Neutrophil (primary cell): ENCODE measurements at regions not wholly inside any gene's neighbourhood (a gene's known extent, or its start where the extent isn't known, plus 50 kb on each side); places are given as distances from the start of the nearest gene placed in this dataset.

ENCODE experiments used
- H3K27ac ChIP-seq: fragments of 200-600 bp; sonication (generic); 2 replicates; pipeline ENCODE4 v1.5.1; 2016; ENCODE audit warnings: mild to moderate bottlenecking, moderate library complexity
- H3K27me3 ChIP-seq: fragments of 200-600 bp; sonication (generic); 2 replicates; pipeline ENCODE4 v1.6.0; 2016; ENCODE audit warnings: mild to moderate bottlenecking
- H3K36me3 ChIP-seq: fragments of 200-600 bp; sonication (generic); 2 replicates; pipeline ENCODE4 v1.5.1; 2017
- H3K4me1 ChIP-seq, 2 experiments: fragments of 200-600 bp in 1 of 2; sonication (generic) in 1 of 2; 1 replicate in 1 of 2; 2 replicates in 1 of 2; pipeline versions ENCODE4 v1.5.1 to v1.6.1; 2013 to 2016; ENCODE audit warnings: low read depth in 1 of 2, low read length in 1 of 2, mild to moderate bottlenecking in 1 of 2, moderate library complexity in 1 of 2; ENCODE audit not compliant: control insufficient read depth in 1 of 2, insufficient read depth in 1 of 2
- H3K4me3 ChIP-seq, 2 experiments: fragments of 200-600 bp in 1 of 2; sonication (generic) in 1 of 2; 1 replicate in 1 of 2; 2 replicates in 1 of 2; pipeline ENCODE4 v1.5.1; 2013 to 2016; ENCODE audit warnings: low read depth in 1 of 2, low read length in 1 of 2, mild to moderate bottlenecking in 1 of 2, moderate library complexity in 1 of 2
- H3K9me3 ChIP-seq: fragments of 200-600 bp; sonication (generic); 2 replicates; pipeline ENCODE4 v1.5.1; 2016
- TF ChIP-seq, protein P1 (sequence below): fragments of 200-600 bp; sonication (generic); IDR thresholded peaks from 2 replicates; pipeline ENCODE4 v1.5.1; 2016; ENCODE audit warnings: antibody characterized with exemption

DNA sequence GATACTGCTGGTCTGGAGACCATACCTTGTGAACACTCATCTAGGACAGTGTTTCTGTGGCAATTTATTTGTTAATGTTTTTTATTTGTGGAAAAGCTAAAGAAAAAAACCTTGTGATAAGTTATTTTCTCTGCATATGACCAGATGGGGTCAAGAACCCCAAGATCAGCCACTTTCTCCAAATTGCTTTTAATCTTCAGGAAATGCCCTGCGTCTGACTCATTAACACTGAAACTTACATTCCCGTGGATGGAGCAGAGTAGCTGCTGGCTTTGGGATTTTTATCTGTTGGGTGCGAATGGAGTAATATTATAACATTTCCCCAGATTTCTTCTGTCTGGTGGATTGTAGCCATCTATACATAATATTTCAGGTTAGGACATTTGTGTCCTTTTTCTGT is 444.5 kb downstream of the SH3GL2 start:
- TF ChIP-seq, protein P1, sequence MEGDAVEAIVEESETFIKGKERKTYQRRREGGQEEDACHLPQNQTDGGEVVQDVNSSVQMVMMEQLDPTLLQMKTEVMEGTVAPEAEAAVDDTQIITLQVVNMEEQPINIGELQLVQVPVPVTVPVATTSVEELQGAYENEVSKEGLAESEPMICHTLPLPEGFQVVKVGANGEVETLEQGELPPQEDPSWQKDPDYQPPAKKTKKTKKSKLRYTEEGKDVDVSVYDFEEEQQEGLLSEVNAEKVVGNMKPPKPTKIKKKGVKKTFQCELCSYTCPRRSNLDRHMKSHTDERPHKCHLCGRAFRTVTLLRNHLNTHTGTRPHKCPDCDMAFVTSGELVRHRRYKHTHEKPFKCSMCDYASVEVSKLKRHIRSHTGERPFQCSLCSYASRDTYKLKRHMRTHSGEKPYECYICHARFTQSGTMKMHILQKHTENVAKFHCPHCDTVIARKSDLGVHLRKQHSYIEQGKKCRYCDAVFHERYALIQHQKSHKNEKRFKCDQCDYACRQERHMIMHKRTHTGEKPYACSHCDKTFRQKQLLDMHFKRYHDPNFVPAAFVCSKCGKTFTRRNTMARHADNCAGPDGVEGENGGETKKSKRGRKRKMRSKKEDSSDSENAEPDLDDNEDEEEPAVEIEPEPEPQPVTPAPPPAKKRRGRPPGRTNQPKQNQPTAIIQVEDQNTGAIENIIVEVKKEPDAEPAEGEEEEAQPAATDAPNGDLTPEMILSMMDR: no peak
- Histone ChIP-seq H3K9me3 (no peaks in the 10 kb centered on the region), H3K4me1 (no peaks in the 10 kb centered on the region), H3K36me3 (no peaks in the 10 kb centered on the region), H3K27ac (no peak overlapping the region), H3K27me3 (no peaks in the 10 kb centered on the region), H3K4me3 (no peak overlapping the region)

DNA sequence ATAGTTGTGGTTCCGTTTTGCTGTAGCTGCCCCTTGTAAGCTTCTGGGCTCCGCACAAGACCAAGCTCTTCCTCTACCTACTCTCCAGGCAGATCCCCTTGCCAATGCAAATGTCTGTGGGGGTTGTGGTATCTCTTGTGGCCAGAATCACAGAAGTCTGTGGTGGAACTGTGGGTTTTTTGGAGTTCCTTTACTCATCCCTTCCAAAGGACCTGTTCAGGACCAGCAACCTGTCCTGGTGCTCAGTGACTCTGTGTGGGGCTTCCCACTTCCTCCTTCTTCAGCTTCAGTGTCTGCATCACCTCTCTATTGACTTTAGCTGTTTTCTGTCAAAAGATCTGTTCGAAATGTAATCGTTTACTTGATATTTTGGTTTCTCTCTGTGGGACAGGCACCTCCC is 441.3 kb upstream of the ADAMTSL1 start:
- TF ChIP-seq, protein P1: no peak
- no peaks in the 10 kb centered on the region for H3K4me1 ChIP-seq
- no peaks in the 10 kb centered on the region for H3K9me3 ChIP-seq
- no peaks in the 10 kb centered on the region for H3K36me3 ChIP-seq
- no peaks in the 10 kb centered on the region for H3K27me3 ChIP-seq
- no peak overlapping the region for H3K27ac ChIP-seq
- H3K4me3 ChIP-seq: no peak overlapping the region

DNA sequence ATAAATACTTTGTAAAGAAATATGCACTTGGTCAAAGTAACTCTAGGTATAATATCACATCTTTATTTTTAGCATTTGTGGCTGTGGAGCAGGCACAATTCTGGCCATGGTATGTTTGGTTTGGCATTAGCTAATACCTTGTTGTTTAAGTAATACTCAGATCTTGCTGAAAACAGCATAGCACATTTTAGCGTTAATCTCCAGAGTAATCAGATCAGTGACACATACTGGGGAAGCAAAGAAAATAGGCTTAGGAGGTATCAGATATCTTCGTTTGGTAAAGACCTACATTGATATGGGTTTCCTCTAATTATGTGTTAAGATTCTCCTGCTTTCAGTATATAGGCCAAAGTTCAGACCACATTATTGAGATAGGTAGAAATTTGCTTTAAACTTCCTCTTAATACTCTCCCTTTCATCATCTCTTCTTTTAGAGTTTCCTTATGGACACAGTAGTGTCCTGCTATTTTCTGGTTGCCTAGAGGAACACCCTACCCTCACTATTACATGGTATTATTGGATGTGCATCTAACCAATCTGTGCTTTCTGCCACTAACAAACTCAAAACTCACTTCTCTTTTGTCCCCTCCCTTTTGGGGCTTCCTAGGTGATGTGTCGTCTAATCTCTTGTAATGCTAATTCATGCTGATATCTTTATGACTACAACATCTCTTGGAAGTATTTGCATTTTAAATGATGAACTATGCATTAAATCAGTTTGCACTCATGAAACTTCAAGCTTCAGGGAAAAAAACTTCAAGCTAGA is 437.3 kb upstream of the ADAMTSL1 start:
- no peak overlapping the region for H3K27ac ChIP-seq
- H3K9me3 ChIP-seq: no peaks in the 10 kb centered on the region
- no peak overlapping the region for H3K4me3 ChIP-seq
- no peaks in the 10 kb centered on the region for H3K27me3 ChIP-seq
- H3K4me1 ChIP-seq: no peaks in the 10 kb centered on the region
- H3K36me3 ChIP-seq: no peaks in the 10 kb centered on the region
- TF ChIP-seq, protein P1: no peak

DNA sequence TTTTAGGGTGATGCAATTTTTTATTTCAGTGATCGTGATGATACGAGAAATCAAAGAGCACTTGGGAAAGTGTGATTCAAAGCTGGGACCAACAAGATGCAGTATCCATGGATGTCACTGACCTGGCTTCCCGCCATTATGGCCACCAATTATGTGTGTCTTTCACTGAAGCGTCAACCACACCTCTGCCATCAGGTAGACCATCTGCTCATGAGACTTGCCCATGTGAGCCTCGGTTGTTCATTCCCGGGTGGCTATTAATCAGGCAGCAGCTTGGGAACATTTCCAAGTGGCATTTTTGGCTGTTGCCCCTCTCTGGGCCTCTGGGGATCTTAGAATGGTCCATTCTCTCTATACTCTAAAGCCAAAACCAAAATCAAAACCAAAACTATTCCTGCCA is 436.0 kb upstream of the ADAMTSL1 start:
- no peaks in the 10 kb centered on the region for H3K9me3 ChIP-seq
- H3K4me1 ChIP-seq: no peaks in the 10 kb centered on the region
- TF ChIP-seq, protein P1: no peak
- no peaks in the 10 kb centered on the region for H3K36me3 ChIP-seq
- no peaks in the 10 kb centered on the region for H3K27me3 ChIP-seq
- H3K27ac ChIP-seq: no peak overlapping the region
- no peak overlapping the region for H3K4me3 ChIP-seq

DNA sequence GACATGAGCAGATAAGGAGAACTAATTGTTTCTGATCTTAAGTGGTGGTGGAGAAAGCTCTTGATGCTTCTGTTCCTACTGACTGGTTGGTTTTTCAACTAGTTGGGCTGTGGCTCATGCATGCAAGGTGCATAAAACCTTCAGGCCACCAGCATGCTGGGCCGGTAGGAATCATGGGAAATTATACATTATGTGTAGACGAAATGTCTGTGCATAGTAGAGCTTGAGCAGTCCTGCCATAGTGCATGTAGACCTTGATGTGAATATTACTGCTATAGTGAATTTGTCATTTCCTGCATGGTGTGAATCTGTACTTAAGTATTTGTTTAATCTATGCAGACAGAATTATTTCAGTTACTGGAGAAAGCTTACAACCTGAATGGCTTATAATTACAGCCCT is 433.6 kb upstream of the ADAMTSL1 start:
- no peak overlapping the region for H3K4me3 ChIP-seq
- H3K36me3 ChIP-seq: no peaks in the 10 kb centered on the region
- TF ChIP-seq, protein P1: no peak
- H3K27me3 ChIP-seq: no peaks in the 10 kb centered on the region
- no peaks in the 10 kb centered on the region for H3K9me3 ChIP-seq
- no peaks in the 10 kb centered on the region for H3K4me1 ChIP-seq
- no peak overlapping the region for H3K27ac ChIP-seq
